HG03571 (cell line): ENCODE measurements at regions not wholly inside any gene's neighbourhood (a gene's known extent, or its start where the extent isn't known, plus 50 kb on each side); places are given as distances from the start of the nearest gene placed in this dataset.
A peak's percentile ranks its signal among the peaks of the same experiment; 100 is the strongest.

Source experiments
- ATAC-seq: cut with Tn5 transposase; IDR thresholded peaks from one replicate; pipeline ENCODE4 v1.9.1; 2021; ENCODE audit not compliant: unreplicated experiment

- no peak for ATAC-seq
These were observed 606.2 kb upstream of the ZEB2 start for GRCh38 chr2:145126146-145126545.

DNA sequence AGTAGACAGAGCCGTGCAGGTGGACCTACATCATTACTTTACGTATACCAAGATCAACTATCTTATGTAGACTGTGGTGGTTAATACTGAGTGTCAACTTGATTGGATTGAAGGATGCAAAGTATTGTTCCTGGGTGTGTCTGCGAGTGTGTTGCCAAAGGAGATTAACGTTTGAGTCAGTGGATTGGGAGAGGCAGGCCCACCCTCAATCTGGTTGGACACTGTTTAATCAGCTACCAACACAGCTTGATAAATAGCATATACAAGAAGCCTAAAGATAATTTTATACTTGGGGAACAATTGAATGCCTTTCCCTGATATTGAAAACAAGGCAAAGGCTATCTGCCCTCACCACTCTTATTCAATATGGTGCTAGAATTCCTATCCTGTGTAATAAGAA lies 604.2 kb upstream of the ZEB2 start:
- no peak for ATAC-seq

GRCh38 chr2:145123606-145124005 lies 603.7 kb upstream of the ZEB2 start:
- no peak for ATAC-seq

DNA sequence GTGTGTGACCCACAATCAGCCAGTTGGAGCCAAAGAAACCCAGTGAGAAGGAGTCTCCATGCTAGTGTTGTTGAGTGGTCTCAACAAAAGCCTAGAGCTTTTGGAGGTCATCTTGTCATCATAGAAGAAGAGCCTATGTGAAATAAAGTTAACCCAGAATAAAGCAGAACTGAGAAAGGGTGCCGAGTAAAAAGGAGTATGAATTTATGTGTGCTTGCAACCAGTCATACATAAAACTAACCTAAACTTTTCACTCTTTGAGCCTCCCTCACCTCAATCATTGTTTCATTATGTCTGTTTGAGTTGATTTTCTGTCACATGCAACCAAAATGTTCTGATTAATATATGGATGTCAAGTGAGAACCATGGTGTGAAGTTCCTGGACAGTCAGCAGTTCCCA lies 599.3 kb upstream of the ZEB2 start:
- ATAC-seq: peak; percentile 67

DNA sequence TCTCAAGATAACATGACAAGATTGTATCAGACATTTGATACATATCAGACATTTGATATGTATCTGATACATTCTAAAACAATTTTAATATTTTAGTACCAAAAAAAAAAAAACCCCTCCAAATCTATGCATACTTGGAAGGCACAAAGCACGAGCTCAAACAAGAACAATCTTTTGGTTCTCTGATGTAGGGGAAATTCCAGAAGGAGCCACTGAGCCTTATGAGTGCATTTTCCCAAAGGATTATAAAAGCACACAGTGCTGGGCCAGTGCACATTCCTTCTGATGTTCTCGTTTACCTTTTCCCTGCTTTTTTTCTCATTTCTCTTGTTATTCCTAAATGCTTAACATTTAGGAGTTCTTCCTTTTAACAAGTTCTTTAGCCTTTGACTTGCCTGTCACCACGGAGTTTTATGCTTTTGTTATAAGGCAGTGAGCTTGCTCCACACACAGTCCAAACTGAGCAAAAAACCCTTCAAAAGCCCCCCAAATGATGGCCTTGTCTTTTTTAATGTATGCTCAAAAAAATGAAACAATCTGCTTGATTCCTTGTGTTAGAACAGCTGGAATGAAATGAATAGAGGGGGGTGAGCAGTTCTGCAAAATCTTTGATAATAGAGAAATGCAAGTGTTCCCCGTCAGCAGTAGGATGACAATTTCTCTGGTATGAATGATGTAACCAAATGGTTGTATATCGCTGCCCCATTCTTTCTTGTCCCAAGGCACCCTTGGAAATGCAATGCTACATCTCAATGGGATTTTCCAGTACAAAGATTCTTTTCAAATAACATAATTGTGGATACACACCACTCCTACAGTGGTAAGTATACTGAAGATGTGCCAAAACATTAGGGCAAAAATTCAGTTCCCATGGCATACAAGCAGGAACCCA lies 597.2 kb upstream of the ZEB2 start:
- ATAC-seq: no peak

- no peak for ATAC-seq
These were observed 596.1 kb upstream of the ZEB2 start for GRCh38 chr2:145116056-145116455.

- ATAC-seq: no peak
These were observed 594.8 kb upstream of the ZEB2 start for GRCh38 chr2:145114726-145115125.

GRCh38 chr2:145112467-145112866 lies 592.5 kb upstream of the ZEB2 start:
- ATAC-seq: no peak

GRCh38 chr2:145110668-145111356 lies 590.9 kb upstream of the ZEB2 start:
- no peak for ATAC-seq

GRCh38 chr2:145108959-145109710 lies 589.2 kb upstream of the ZEB2 start:
- no peak for ATAC-seq

DNA sequence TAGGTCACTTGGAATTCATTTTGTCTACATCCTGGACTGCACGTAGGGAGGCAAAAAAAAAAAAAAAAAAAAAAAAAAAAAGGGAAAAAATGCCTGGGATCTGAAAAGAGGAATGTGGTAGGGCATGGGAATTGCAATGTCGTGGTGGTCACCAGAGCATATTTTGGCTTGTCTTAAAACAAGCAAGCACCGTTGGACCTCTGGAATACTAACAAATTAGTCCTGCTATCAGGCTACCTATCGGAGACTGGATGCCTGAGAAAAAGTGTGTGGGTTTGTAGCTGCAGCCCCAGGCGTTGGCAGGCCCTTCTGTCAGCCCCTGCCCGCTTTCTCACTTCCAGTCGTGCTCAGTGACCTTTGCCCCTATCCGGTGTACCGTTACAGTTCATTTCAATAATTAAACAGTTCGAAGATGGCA lies 588.5 kb upstream of the ZEB2 start:
- no peak for ATAC-seq

DNA sequence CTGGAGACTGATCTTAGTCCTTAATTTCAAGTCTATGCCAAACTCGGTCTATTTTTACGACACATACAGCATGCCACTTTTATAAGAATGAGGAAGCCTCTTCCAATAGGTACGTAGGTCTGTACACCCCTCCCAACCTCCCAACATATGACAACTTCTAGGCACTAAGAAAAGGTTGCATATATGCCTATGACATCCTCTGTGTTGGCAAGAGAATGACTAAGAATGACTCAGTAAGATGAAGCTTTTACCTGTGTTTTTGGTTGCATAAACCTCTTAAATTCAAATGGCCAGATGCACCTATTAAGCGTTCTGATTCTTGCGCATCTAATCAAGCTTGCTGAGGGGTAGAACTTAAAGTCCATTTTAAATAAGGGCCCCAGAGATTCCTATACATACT lies 586.4 kb upstream of the ZEB2 start:
- no peak for ATAC-seq

- ATAC-seq: no peak
These were observed 582.8 kb upstream of the ZEB2 start for GRCh38 chr2:145102706-145103105.

- no peak for ATAC-seq
These were observed 580.4 kb upstream of the ZEB2 start for GRCh38 chr2:145100301-145100700.

DNA sequence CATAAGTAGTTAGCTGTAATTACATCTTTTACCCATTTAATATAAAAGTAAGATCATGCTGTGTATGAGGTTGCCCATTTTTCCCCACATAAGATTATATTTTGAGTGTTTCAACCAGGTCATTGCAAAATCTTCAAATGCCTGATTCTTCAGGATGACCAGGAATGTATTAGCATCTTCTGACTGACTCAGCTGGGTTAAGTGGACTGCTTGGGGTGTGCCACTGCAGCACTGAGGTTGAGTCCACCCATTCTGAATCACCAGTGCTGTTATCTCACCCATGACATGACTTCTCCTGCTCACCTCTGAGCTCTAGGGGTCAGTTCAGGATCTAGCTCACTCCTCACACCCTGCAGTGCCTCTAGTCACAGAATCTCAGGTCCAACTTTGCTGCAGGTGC lies 576.7 kb upstream of the ZEB2 start:
- ATAC-seq: no peak

DNA sequence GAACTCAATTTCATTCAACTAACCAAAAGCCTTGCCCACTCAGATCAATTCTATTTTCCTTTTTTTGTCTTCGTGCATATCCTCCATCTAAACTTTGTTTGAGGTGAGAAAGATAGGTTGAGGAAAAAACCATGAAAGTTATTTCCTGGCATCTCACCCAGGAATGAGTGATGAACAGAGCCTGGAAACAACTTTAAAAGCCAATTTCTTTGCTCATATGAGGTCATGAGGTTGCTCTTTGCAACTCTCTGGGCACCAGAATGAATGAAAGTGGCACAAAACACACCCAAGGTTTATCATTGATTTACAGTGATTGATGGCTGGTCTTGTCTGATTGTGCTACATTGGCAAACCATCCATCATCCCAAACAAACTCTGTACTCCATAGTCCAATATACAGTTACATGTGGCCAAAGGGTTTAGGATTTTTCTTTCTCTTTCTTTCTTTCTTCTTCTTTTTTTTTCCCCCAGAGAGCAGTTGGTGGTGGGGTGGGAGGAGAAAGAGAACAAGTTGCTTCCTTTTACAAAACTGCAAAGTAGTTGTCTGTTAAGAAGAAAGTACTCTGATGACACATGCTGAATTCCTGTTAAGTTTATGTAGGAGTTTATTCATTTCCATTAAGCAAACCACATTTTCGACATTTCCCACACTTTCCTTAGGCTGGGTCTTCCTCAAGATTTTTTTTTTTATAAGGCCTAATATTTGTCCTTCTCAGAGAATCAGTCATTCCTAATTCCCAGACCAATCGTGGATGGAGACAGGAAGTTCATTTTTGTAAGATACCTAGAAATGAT lies 575.9 kb upstream of the ZEB2 start:
- ATAC-seq: no peak

- ATAC-seq: no peak
These were observed 574.5 kb upstream of the ZEB2 start for GRCh38 chr2:145094370-145094769.

- ATAC-seq: no peak
These were observed 572.0 kb upstream of the ZEB2 start for GRCh38 chr2:145091967-145092366.

GRCh38 chr2:145090841-145091761 lies 571.2 kb upstream of the ZEB2 start:
- ATAC-seq: no peak

- ATAC-seq: no peak
These were observed 568.8 kb upstream of the ZEB2 start for GRCh38 chr2:145088756-145089155.
